ENCODE measurements at regions not wholly inside any gene's neighbourhood (a gene's known extent, or its start where the extent isn't known, plus 50 kb on each side); places are given as distances from the start of the nearest gene placed in this dataset.
"Not testable (repeated sequence)": the region's sequence is repeated elsewhere in the genome, so short reads cannot be mapped to it uniquely, and the experiment has no call there.

DNA sequence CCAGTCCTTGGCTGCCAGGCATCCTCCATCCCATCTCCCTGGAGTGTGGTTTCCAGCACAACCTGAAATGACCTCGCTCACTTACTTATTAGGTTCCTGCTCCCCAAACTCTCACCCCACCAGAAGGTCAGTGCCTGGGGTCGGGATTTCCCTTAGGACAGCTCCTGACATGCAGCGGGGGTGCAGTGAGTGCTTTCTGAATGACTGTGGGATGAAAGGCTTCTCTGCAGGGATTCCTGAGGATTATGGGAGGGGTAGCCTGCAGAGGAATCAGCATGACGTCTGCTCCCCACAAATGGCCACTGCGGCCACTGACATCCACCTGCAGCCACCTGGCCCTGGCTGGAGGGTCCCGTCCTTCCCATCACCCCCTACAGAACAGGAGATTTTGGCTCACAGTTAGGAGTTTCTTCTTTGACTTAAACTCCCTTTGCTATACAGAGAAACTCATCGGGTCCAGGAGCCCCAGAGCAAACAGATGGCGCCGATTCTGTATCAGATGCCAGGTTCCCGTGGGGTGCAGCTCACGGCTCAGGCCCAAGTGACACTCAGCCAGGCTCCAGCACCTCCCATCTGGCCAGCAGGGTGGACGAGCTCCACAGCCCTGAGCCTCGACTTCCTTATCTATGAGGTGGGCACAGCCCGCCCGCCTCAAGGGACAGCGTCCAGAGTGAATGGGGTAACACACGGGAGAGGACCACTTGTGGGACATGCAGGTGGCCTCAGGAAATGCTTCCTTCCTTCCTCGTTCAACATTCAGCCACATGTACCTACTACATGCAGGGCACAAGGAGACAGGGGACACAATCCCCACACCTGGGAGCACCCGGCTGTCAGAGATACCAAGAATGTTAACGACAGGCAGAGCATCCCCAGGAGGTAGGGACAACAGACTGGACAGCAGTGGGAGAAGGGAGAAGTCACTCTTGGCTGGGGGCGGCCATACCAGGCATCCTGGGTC is 69.8 kb downstream of the RMI2 start:
- DNase-seq (ENCODE audit: low read depth, low spot score): no peak

DNA sequence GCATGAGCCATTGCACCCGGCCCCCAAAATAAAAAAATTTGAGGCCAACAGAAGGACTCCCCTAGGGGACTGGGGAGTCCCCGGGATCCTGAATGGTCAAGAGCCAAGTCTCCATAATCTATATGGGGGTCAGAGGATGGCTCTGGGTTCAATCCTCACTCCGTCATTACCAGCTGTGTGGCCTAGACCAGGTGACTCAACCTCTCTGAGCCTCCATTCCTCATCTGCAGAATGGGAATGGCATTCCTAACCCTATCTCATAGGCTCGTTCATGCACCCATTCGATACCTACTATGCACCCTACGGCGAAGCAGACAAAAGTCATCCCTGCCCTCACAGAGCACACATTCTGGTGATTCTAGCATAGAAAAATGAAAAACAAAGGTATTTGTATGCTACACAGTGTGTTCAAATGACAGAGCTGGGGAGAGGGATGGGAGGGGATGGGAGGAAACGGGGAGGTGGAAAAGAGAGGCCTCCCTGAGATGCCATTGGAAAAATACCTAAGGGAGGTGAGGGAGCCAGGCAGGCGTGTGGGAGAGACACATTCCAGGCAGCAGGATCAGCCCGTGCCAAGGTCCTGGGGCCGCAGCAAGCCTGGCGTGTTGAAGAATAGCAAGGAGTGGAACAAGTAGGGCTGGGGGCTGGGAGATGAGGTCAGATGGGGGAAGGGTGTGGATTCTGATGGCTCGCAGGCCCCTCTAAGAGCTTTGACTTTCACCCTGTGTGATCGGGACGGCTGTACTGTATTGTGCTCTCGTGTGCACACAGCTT is 71.2 kb downstream of the RMI2 start:
- no peak for DNase-seq (ENCODE audit: low read depth, low spot score)

DNA sequence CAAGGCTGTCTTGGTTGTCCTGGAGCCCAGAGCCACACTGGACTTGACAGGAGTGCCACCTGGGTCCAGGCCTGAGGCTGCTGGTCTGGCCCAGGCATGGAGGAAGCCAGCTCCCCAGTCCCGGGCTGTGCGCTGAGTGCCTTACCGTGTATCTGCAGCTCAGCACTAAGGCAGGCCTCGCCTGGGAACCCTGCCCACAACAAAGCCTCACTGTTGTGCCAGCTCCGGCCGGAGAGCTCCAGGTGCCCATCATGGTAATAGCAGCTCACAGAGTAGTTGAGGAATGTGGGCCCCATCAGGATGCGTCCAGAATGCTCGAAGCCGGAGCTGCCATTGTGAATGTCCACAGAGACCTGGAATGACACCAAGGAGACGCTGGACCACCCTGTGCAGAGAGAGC is 72.2 kb downstream of the RMI2 start:
- no peak for DNase-seq (ENCODE audit: low read depth, low spot score)

DNA sequence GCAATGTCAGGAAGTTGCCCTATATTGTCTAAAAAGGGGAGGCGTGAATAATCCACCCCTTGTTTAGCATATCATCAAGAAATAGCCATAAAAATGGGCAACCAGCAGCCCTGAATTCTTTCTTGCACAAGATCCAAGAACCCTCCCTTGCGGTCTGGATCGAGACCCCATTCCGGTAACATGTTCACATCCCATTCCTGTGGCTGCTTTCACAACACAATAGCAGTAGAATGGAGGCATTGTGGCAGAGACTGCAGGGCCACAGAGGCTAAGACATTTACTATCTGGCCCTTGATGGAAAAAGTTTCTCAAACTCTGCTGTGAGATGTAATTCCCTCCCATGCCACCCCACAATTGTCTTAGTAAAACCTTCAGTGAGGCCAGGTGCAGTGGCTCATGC is 73.2 kb downstream of the RMI2 start:
- DNase-seq (ENCODE audit: low read depth, low spot score): no peak

DNA sequence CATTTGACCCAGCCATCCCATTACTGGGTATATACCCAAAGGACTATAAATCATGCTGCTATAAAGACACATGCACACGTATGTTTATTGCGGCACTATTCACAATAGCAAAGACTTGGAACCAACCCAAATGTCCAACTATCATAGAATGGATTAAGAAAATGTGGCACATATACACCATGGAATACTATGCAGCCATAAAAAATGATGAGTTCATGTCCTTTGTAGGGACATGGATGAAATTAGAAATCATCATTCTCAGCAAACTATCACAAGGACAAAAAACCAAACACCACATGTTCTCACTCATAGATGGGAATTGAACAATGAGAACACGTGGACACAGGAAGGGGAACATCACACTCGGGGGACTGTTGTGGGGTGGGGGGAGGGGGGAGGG is 74.8 kb downstream of the RMI2 start:
- not testable (repeated sequence) for DNase-seq (ENCODE audit: low read depth, low spot score)

DNA sequence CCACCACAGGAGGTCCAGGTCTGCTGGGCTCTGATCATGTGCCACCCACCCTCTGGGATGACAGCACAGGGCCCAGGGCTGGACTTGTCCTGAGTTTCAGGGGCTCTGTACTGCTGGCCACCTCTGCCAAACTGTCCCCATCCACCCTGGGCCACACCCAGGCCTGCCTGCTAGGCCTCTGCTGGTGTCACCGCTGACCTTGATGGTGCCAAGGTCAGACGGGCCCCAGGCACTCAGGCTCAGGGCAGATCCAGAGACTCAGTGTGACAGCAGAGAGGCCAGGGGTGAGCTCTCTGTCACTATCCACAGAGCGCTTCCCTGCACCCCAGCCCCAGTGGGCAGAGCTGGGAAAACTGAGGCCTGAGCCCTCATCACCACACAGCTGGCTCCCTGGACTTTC is 75.6 kb downstream of the RMI2 start:
- DNase-seq (ENCODE audit: low read depth, low spot score): no peak

DNA sequence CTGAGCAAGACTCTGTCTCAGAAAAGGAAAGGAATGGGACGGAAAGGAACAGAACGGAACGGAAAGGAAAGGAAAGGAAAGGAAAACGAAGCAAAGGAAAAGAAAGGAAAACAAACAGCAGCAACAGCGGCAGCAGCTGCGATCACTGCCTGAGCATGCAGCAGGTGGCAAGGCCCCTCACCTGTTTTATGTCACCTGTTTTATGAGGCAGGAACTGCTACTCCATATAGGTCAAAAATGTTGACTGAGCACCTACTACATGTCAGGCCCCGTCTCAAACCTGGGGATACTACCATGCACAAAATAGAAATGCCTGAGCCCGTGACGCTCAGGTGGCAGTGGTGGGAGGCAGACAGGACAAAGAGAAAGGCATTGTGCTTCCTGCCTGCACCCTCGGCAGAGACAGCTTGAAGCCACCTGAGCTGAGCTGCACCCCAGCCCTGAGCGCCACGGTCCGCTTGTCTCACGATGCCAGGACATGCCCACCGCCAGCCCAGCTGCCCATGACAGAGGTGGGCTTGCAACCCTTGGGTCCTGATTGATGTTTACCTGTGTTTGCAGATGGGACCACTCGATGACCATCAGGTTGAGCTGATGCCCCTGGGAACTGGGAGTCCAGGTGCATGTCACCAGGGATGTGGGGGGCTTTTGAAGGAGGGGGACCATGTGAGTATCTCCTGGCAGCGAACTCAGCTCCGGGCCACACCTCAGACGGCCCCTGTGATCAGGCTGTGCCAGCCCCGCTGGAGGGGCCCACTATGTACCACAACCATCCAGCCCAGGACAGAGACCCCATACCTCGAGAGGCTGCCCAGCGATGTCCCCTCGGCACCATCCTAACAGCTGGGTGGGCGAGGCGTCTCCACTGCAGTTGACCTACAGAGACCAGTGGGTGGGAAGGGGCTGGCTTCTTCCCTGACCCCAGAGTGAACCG is 77.4 kb downstream of the RMI2 start:
- DNase-seq (ENCODE audit: low read depth, low spot score): no peak

DNA sequence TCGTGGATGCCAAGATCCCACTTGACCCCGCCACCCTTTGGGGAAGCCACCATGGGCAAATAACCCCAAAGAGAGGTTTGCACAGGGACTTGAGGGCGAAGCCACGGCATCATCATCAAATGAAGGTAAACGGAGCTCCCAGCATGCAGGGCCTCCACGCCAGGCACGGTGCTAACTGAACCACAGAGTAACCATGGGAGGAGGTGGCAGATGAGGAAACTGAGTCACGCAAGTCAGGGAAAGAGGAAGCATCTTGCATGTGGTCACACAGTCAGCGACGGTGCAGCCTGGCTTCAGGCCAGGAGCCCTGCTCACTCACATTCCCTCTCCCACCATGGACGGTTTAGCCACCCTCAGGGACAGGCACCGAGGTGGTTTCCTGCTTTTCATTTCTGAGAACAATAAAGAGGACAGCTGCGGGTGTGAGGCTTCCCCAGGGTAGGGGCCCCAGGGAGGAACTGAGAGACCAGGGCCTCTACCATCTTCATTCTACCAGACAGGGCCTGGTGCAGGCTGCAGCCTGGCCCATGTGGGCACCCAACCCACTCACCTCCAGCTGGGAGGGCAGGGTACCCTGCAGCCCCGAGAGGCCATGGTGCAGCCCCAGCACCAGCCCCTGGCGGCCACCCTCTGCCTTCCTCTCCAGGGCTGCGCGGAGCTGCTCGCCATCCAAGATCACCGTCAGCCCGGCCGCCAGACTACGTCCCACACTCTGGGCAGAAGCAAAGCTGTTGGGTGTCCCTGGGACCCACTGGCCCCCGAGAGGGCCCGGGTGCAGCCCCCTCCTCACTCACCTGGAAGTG is 78.3 kb downstream of the RMI2 start:
- no peak for DNase-seq (ENCODE audit: low read depth, low spot score)

DNA sequence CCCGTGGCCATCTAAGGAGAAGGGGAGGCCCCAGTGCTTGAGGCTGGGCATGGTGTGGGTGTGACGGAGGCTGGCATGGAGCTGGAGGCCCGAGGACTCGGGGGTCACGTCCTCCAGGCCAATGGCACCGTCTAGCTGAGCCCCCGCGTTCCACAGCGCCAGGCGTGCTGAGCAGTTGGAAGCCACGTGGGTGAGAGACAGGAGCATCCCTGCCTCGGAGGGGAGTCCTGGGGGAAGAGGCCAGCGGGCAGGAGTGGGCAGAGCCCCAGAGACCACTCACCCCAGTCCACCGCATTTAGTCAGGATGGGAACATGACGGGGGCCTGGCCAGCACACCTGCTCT is 78.8 kb downstream of the RMI2 start:
- DNase-seq (ENCODE audit: low read depth, low spot score): no peak

DNA sequence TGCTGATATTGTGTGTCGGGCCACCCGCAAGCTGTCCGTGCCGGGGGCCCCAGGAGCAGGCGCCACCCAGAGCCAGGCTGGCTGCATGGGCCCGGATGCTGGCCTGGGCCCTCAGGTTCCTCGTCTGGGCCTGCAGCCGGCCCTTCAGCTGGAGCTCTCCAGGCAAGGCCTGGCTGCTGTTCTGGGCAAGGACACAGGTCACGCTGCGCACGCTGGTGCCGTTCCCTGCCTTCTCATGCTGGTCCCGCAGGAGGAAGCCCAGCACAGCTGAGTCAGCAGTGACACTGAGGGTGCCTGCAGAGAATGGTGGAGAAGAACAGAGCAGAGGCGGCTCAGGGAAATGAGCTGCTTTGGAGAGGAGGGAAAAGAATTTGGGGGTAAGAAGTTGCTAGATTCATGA is 79.9 kb downstream of the RMI2 start:
- no peak for DNase-seq (ENCODE audit: low read depth, low spot score)

DNA sequence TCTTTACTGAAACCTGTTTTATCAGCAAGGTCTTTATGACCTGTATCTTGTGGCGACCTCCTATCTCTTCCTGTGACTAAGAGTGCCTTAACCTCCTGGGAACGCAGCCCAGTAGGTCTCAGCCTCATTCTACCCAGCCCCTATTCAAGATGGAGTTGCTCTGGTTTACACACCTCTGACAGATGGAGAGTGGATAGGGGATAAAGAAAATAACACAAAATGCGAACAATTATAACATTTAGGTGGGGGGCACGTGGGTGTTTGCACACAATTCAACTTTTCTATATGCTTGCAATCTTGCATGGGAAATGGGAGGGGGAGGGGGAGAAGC is 83.3 kb downstream of the RMI2 start:
- no peak for DNase-seq (ENCODE audit: low read depth, low spot score)

DNA sequence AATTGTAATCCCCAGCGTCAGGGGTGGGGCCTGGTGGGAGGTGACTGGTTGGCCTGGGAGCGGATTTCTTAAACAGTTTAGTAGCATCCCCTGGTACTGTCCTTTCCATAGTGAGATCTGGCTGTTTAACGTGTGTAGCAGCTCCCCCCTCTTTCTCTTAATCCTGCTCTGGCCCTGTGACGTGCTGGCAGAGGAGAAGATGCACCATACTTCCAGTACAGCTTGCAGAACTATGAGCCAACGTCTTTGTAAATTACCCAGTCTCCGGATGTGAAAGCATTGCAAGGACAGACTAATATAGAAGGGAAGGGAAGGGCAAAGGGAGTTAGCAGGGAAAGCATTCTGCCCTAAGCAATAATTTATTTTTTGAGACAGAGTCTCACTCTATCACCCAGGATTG is 83.9 kb downstream of the RMI2 start:
- DNase-seq (ENCODE audit: low read depth, low spot score): no peak

DNA sequence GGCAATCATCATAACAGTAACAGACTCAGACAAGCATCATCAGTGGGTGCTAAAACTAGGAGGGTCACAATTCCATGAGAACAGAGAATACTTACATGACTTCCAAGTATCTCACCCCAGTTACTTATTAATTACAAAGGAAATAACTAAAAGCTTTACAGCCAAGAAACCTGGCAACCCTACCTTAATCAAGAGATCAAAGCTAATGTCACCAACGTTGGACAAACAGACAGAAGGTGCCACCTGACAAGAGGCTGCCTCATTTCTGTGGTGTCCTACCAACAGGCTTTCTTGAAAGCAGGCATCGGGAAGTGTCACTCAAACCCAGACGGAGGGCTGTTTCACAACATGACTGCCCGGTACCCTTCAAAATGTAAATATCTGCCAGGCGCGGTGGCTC is 84.6 kb downstream of the RMI2 start:
- no peak for DNase-seq (ENCODE audit: low read depth, low spot score)

DNA sequence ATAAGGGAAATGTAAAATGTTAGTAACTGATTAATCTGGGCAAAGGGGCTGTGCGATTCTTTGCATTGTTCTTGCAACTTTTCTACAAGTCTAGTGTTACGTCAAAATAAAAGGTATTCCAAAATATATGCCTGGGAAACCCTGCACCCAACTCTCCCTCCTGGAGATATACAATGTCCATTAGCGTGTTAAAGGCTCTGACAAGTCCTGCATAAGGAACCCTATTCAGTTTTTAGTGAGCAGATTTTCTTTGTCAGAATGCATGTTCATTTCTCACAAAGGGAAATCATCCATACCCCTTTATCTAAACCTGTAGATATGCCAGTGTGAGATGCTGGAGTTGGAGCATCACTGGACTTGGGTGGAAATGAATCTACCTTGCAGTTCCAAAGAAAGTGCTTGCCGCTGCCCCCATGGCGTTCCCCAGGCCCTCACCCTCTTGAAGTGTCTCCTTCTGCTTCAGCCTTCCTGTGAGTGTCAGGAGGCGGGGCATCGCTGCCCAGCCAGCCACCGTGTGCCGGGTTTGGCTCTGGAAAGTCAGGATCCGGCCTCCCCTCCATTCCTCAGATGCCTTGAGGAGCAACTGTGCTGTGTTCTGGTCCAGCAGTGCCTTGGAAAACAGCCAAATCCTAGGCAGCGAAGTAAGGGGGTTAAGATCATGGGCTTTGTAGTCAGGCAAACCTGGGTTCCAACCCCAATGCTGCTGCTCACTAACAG is 85.5 kb downstream of the RMI2 start:
- no peak for DNase-seq (ENCODE audit: low read depth, low spot score)

DNA sequence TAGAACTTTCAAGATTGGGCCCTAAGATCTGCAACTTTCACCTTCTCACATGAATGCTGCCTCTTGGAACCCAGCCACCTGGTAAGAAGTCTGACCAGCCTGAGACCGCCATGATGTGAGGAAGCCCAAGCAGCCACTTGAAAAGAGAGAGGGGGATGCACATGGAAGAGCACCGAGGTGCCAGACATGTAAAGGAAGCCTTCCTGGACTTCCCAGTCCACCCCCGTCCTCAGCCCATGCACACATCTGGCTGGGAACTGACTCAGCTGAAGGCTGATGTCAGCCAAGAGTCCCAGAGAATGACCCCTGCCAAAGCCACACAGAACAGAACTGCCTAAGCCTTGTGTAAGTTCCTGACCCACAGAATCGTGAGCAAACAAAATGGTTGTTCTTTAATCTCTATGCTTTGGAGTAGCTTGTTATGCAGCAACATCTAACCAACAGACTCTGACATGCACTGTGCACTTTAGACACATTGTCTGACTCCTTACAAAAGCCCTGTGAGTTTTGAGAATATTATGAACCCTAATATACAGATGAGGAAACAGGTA is 86.7 kb downstream of the RMI2 start:
- DNase-seq (ENCODE audit: low read depth, low spot score): no peak

DNA sequence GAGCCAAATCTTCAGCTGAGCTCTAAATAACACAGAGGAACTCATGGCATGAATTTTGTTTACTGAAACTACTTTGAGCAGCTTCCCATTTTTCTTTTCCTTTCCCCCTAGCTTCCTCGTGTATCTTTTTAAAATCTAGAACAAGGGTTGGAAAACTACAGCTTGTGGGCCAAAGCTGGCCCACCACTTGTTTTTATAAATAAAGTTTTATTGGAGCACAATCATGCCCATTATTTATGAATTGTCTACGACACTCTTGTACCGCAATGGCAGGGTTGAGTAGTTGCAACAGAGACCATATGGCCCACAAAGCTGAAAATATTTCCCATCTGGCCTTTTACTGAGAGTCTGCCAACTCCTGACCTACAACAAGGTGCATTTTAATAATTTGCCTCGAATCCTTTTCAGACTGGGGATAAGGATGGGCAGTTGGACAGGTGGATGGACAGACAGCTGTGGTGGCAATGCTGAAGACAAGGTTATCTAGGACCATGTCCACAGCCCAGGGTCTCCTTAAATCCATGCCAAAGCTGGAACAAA is 87.7 kb downstream of the RMI2 start:
- DNase-seq (ENCODE audit: low read depth, low spot score): no peak

DNA sequence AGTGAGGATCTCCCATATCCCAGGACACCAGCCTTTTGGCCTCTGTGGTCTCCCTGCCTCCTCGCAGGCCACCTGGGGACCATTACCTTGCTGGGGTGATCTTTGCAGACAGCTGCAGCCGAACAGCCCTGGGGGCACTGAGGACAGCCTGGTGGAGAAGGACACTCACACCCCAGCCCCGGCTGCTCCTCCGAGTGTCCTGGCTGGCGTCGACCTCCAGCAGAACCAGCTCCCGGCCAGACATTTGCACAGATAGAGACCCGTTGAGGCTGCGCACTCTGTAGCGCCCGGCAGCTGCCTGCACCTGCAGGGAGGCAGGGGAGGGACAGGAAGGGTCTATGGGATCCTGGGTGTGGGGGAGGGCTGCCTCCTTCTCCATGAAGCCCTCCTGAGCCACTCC is 90.3 kb downstream of the RMI2 start:
- no peak for DNase-seq (ENCODE audit: low read depth, low spot score)

DNA sequence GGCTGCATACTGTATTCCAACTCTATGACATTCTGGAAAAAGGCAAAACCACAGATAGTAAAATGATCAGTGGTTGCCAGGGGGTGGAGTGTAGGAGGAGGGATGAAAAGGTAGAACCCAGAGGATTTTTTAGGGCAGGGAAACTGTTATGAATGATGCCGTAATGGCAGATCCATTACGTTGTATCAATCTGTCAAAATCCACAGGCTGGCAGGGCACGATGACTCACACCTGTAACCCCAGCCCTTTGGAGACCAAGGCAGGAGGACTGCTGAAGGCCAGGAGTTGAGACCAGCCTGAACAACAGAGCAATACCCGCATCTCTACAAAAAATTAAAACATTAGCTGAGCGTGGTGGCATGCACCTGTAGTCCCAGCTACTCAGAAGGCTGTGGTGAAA is 91.8 kb downstream of the RMI2 start:
- DNase-seq (ENCODE audit: low read depth, low spot score): no peak

DNA sequence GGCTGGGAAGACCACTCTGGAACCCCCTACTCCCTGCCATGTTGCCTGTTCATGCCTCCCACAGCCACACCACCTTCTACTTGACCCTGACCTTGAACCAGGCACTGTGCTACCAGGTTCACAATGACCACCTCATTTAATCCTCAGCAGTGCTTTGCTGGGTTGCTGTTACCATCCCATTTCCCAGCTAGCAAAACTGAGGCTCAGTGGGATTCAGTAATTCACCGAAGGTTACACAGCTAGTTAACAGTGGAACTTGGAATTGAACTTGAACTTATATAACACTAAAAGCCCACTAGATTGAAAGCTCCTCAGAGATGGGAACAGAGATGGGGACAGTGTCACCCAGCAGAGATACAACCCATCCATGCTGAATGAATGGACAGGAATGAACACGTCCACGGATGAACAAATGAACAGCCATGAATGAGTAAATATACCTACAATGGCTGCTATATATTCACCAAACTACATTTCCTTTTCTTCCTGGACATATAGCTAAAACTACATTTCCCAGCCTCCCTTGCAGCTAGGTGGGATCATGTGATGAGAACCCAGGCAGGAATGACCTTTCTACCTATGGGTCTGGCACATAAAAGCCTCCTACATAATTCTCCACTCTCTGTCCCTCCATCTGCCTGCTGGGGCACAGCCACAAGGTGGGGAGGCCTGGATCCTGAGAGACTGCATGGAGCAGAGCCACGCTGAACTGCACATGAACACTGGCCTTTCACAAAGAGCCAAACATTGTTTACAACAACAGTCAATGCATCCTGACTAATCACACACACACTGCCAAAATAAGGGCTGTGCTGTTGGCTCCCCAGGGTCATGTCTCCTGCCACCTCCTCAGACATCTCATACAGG is 94.8 kb downstream of the RMI2 start:
- DNase-seq (ENCODE audit: low read depth, low spot score): no peak

All from brain pericyte (primary cell).